ENCODE measurements at regions not wholly inside any gene's neighbourhood (a gene's known extent, or its start where the extent isn't known, plus 50 kb on each side); places are given as distances from the start of the nearest gene placed in this dataset.

DNA sequence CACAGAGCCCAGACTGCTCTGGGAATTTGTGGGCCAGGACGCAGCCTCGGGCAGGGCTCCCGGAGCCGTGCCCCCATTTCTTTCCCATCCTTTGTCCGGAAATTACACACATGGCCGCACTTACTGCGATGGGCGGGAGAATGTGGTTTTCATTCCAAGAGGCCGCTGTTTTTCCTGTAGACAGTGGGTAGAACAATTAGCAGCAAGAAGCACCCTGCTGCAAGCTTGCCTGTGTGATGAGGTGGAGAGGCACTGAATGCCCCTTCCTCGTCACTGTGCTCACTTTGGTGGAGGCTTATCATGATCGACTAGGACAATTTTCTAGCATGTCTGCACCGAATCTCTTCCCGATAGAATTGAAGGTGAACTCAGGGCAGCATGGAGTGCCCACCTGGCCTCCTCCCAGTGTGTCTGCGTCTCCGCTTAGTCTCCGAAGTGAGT lies 102.8 kb downstream of the DACT2 start:
- 45 to 58% methylated on average over 16 of the region's 16 CpGs for WGBS, 2 donors
- Histone ChIP-seq H3K27me3 (no peaks in the 10 kb centered on the region), H3K9me3 (no peaks in the 10 kb centered on the region), H3K27ac (peak overlapping the region in 1 of 3 donors; percentile 83), H3K36me3 (no peaks in the 10 kb centered on the region), H3K4me3 (replicated peaks in 1 of 3) (no peak overlapping the region), H3K4me1 (peaks cover 25 to 32% of the 10 kb centered on the region in 2 donors)
- peak in 1 of 2 donors; percentile 26 for DNase-seq
- intact Hi-C loops (cut with DNase I): no loop called here
- no peak for TF ChIP-seq POLR2A (IDR thresholded peaks at IDR 0.05)
- TF ChIP-seq, protein P1, sequence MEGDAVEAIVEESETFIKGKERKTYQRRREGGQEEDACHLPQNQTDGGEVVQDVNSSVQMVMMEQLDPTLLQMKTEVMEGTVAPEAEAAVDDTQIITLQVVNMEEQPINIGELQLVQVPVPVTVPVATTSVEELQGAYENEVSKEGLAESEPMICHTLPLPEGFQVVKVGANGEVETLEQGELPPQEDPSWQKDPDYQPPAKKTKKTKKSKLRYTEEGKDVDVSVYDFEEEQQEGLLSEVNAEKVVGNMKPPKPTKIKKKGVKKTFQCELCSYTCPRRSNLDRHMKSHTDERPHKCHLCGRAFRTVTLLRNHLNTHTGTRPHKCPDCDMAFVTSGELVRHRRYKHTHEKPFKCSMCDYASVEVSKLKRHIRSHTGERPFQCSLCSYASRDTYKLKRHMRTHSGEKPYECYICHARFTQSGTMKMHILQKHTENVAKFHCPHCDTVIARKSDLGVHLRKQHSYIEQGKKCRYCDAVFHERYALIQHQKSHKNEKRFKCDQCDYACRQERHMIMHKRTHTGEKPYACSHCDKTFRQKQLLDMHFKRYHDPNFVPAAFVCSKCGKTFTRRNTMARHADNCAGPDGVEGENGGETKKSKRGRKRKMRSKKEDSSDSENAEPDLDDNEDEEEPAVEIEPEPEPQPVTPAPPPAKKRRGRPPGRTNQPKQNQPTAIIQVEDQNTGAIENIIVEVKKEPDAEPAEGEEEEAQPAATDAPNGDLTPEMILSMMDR (IDR thresholded peaks at IDR 0.05): no peak

DNA sequence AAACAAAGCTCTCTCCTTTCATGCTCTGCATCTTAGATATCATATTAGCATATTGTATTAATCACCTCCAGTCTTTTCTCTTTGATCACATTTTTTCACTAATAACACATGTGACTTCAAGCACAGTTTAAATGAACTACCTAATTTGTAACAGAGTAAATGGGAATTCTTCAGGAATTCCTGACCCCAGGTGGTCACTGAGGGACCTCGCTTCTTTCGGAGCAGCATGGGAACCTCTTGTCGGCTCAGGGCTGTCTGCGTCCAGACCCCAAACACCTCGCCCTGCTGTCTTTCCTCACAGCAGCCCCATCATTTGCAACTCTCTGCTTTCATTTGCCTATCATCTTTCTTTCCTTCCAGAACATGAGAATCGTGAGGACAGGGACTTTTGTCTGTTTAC lies 103.5 kb downstream of the DACT2 start:
- DNase-seq: no peak
- no peaks in the 10 kb centered on the region for H3K27me3 ChIP-seq
- no peaks in the 10 kb centered on the region for H3K9me3 ChIP-seq
- peaks cover 25 to 32% of the 10 kb centered on the region in 2 donors for H3K4me1 ChIP-seq
- intact Hi-C loops (cut with DNase I): no loop called here
- H3K4me3 ChIP-seq (replicated peaks in 1 of 3): no peak overlapping the region
- no peak overlapping the region for H3K27ac ChIP-seq
- WGBS, 2 donors: 73 to 83% methylated on average over 6 of the region's 6 CpGs
- no peaks in the 10 kb centered on the region for H3K36me3 ChIP-seq
- no peak for TF ChIP-seq POLR2A (IDR thresholded peaks at IDR 0.05)
- TF ChIP-seq, protein P1 (IDR thresholded peaks at IDR 0.05): no peak

DNA sequence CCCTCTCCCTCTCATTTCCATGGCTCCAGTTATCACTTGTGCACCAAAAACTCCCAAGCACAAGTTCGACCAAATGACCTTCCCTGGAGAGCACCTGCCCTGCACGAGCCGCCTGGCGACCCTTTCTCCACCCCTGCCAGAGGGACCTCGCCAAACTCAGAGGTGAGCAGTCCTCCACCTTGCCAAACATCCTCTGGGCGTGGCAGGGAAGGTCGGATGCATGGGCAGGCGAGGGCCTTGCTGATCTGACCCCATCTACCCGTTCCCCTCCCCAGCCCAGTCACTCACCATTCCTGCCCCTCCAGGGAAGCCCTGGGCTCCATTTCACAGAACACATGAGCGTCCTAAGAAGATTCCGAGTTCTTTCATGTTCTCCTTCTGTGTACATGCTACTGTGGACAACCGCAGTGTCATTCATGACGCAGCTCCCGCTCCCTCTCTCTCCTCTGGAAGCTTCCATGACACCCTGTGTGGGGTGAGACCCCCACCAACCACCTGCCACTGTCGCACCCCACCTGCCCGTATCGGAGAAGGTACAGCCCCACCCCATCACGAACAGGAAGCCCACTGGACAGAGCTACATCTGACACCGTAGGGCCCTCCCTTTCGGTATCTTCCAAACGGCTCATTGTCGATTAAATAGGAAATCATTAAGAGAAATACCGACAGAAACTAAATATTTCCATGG lies 104.3 kb downstream of the DACT2 start:
- no peak overlapping the region for H3K4me3 ChIP-seq (replicated peaks in 1 of 3)
- no peak for DNase-seq
- intact Hi-C loops (cut with DNase I): no loop called here
- H3K27me3 ChIP-seq: no peaks in the 10 kb centered on the region
- H3K4me1 ChIP-seq: peaks cover 25 to 32% of the 10 kb centered on the region in 2 donors
- no peaks in the 10 kb centered on the region for H3K36me3 ChIP-seq
- H3K27ac ChIP-seq: no peak overlapping the region
- no peaks in the 10 kb centered on the region for H3K9me3 ChIP-seq
- TF ChIP-seq POLR2A (IDR thresholded peaks at IDR 0.05): no peak
- TF ChIP-seq, protein P1 (IDR thresholded peaks at IDR 0.05): no peak
- WGBS, 2 donors: 89 to 91% methylated on average over 23 of the region's 23 CpGs

DNA sequence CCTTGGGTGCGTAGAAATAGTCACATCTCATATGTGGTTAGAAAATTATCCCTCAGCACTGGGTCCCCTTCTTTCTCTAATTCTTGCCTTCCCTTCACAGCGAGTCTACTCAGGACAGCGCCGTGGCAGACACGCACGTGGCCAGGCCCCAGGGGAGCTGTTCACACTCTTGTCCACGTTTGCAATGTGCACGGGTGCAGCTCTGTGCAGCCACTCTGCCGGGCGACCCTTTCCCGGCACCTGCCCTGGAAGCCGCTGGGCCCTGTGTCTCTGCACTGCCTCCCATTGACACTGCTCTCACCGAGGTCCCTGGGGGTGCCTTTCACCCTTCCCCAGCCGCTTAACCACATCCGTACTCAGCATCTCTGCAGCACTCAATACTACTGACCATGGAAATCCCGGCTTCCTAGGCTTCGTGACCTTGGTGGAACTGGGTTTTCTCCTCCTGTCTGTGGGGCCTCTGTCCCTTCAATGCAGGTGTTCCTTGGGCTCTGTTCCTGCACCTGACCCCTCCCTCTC lies 104.9 kb downstream of the DACT2 start:
- H3K36me3 ChIP-seq: no peaks in the 10 kb centered on the region
- H3K4me3 ChIP-seq (replicated peaks in 1 of 3): no peak overlapping the region
- H3K9me3 ChIP-seq: no peaks in the 10 kb centered on the region
- no peak for TF ChIP-seq POLR2A (IDR thresholded peaks at IDR 0.05)
- TF ChIP-seq, protein P1 (IDR thresholded peaks at IDR 0.05): no peak
- no peak for DNase-seq
- intact Hi-C loops (cut with DNase I): no loop called here
- no peaks in the 10 kb centered on the region for H3K27me3 ChIP-seq
- H3K27ac ChIP-seq: no peak overlapping the region
- 89 to 90% methylated on average over 17 of the region's 17 CpGs for WGBS, 2 donors
- H3K4me1 ChIP-seq: peaks cover 25 to 28% of the 10 kb centered on the region in 2 donors

DNA sequence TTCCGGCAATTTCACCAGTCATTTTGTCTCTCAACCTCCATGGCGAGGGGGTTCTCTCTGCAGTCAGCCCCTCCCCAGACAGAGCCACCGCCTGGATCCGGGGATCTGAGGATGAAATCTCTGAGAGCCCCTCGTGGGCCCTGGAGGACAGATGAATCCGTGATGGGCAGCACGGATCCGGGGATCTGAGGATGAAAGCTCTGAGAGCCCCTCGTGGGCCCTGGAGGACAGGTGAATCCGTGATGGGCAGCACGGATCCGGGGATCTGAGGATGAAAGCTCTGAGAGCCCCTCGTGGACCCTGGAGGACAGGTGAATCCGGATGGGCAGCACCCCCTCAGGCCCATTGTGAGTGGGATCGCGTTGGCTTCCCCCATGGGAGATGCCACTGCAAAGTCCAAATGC lies 106.5 kb downstream of the DACT2 start:
- no peak for DNase-seq
- Histone ChIP-seq H3K4me1 (peaks cover 16 to 19% of the 10 kb centered on the region in 2 donors), H3K9me3 (no peaks in the 10 kb centered on the region), H3K27ac (no peak overlapping the region), H3K4me3 (replicated peaks in 1 of 3) (no peak overlapping the region), H3K36me3 (no peaks in the 10 kb centered on the region), H3K27me3 (no peaks in the 10 kb centered on the region)
- WGBS, 2 donors: 84 to 92% methylated on average over 14 to 16 of the region's 16 CpGs
- TF ChIP-seq POLR2A (IDR thresholded peaks at IDR 0.05): no peak
- intact Hi-C loops (cut with DNase I): no loop called here
